ENCODE measurements at regions not wholly inside any gene's neighbourhood (a gene's known extent, or its start where the extent isn't known, plus 50 kb on each side); places are given as distances from the start of the nearest gene placed in this dataset.

DNA sequence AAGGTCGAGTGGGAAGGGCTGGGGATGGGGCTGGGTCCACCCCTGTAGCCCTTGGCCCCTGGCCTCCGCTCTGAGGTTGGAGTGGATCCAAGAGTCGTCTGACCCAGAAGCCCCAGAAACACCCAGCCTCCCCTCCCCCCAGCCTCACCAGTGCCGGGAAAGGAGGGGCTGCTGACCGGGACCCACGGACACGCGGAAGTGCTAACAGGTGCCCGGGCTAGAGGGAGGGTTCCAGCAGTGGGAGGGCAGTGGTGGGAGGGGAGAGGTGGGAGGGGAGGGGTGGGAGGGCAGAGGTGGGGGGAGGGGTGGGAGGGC is 131.8 kb upstream of the NKX1-1 start:
- TF ChIP-seq, protein P1, sequence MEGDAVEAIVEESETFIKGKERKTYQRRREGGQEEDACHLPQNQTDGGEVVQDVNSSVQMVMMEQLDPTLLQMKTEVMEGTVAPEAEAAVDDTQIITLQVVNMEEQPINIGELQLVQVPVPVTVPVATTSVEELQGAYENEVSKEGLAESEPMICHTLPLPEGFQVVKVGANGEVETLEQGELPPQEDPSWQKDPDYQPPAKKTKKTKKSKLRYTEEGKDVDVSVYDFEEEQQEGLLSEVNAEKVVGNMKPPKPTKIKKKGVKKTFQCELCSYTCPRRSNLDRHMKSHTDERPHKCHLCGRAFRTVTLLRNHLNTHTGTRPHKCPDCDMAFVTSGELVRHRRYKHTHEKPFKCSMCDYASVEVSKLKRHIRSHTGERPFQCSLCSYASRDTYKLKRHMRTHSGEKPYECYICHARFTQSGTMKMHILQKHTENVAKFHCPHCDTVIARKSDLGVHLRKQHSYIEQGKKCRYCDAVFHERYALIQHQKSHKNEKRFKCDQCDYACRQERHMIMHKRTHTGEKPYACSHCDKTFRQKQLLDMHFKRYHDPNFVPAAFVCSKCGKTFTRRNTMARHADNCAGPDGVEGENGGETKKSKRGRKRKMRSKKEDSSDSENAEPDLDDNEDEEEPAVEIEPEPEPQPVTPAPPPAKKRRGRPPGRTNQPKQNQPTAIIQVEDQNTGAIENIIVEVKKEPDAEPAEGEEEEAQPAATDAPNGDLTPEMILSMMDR (conservative IDR thresholded peaks at IDR 0.05), result no peak
- TF ChIP-seq ZFX (IDR thresholded peaks at IDR 0.05), result no peak

Measured in C4-2B (cell line).